MM.1S (cell line): ENCODE measurements at regions not wholly inside any gene's neighbourhood (a gene's known extent, or its start where the extent isn't known, plus 50 kb on each side); places are given as distances from the start of the nearest gene placed in this dataset.

Experiments
- CTCF ChIP-seq: fragments of 300-600 bp; sonication (generic); IDR thresholded peaks from 2 replicates; pipeline ENCODE4 v1.5.1; 2016; ENCODE audit warnings: antibody characterized with exemption, low read length, mixed read lengths
- EZH2 ChIP-seq: fragments of 300-600 bp; sonication (generic); optimal IDR thresholded peaks from 2 replicates; pipeline ENCODE3; 2017; ENCODE audit warnings: low read depth, mild to moderate bottlenecking, antibody characterized with exemption, low read length, mixed read lengths
- EZH2phosphoT487 ChIP-seq: fragments of 300-600 bp; sonication (generic); IDR thresholded peaks from 2 replicates; pipeline ENCODE4 v1.6.1; 2018; ENCODE audit warnings: antibody characterized with exemption, low read length

DNA sequence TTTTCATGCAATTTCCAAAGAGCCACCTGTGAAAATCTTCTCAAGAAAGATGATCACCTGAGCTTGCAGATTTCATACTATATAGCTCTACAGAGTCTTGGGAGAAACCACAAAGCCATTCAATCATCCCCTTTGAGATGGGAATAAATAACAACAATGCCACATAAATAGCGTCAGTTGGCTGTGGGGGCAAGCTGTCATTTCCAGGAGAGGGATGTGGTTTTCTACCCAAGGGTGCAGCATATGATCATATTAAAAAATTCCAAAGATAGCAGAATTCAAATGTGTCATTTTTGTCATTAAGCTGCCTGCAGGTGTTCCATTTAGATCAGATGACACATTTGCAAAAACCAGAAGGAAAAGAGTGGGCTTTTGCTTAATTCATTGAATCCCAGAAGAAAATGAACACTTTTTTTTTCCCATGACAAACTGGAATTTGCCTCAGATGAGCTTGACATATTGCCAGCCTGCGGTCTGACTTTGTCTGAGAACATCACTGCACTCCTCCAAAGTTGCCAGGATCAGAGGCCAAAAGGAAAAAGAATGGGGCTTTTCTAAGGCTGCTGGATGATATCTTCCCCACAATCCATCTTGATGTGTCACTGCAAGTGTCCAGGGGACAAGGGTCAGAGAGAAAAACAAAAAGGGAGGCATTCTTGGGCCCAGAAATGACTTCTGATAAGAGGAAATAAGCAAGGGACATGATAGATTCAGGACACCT, 314.1 kb upstream of the USP25 start:
- TF ChIP-seq CTCF (no peak), EZH2 (no peak), EZH2phosphoT487 (no peak)
